Osteocyte (in vitro differentiated cells): ENCODE measurements at regions not wholly inside any gene's neighbourhood (a gene's known extent, or its start where the extent isn't known, plus 50 kb on each side); places are given as distances from the start of the nearest gene placed in this dataset.

Experiments
- DNase-seq: peaks from one replicate; pipeline ENCODE4 v3.0.0; 2021; ENCODE audit warnings: mixed read lengths; ENCODE audit not compliant: unreplicated experiment; ENCODE audit errors: extremely low spot score
- H3K27ac Mint-ChIP-seq: one replicate; pipeline ENCODE4 v1.8.0; 2021; ENCODE audit warnings: mild to moderate bottlenecking, mixed read lengths; ENCODE audit not compliant: unreplicated experiment
- H3K27me3 Mint-ChIP-seq: one replicate; pipeline ENCODE4 v1.8.0; 2021; ENCODE audit warnings: mixed read lengths; ENCODE audit not compliant: unreplicated experiment
- H3K36me3 Mint-ChIP-seq: one replicate; pipeline ENCODE4 v1.8.0; 2021; ENCODE audit warnings: mixed read lengths; ENCODE audit not compliant: unreplicated experiment
- H3K4me1 Mint-ChIP-seq: one replicate; pipeline ENCODE4 v1.8.0; 2021; ENCODE audit warnings: mixed read lengths; ENCODE audit not compliant: unreplicated experiment
- H3K4me3 Mint-ChIP-seq: one replicate; pipeline ENCODE4 v1.8.0; 2021; ENCODE audit warnings: mild to moderate bottlenecking, moderate library complexity, mixed read lengths; ENCODE audit not compliant: unreplicated experiment
- H3K9me3 Mint-ChIP-seq: one replicate; pipeline ENCODE4 v1.8.0; 2021; ENCODE audit warnings: mixed read lengths; ENCODE audit not compliant: unreplicated experiment
- TF ChIP-seq, protein P1 (sequence below): fragments of 200-600 bp; sonication (generic); IDR thresholded peaks from 2 replicates; pipeline ENCODE4 v1.5.0; 2021; ENCODE audit warnings: antibody characterized with exemption, mild to moderate bottlenecking, moderate library complexity

DNA sequence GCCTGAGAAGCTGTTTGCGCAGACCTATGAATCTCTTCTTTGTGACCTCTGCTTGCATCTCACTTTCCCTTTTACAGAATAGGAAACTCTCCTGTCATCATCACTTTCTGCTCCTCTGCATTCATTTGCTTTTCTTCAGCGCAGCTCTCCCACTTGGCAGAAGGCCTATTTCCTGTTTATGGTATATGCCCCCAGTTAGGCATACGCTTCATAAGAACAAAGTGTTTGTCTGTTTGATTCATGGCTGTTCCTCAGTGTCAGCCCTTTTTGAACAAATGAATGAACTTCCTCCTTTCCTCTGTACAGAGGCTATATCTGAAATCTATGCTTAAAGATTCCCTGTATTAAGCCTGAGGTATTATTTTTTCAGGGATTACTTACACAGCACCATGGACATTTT is 1216.9 kb upstream of the GBE1 start:
- H3K9me3 Mint-ChIP-seq: peaks cover 14% of the 10 kb centered on the region
- no peaks in the 10 kb centered on the region for H3K27me3 Mint-ChIP-seq
- H3K4me3 Mint-ChIP-seq: no peak overlapping the region
- TF ChIP-seq, protein P1, sequence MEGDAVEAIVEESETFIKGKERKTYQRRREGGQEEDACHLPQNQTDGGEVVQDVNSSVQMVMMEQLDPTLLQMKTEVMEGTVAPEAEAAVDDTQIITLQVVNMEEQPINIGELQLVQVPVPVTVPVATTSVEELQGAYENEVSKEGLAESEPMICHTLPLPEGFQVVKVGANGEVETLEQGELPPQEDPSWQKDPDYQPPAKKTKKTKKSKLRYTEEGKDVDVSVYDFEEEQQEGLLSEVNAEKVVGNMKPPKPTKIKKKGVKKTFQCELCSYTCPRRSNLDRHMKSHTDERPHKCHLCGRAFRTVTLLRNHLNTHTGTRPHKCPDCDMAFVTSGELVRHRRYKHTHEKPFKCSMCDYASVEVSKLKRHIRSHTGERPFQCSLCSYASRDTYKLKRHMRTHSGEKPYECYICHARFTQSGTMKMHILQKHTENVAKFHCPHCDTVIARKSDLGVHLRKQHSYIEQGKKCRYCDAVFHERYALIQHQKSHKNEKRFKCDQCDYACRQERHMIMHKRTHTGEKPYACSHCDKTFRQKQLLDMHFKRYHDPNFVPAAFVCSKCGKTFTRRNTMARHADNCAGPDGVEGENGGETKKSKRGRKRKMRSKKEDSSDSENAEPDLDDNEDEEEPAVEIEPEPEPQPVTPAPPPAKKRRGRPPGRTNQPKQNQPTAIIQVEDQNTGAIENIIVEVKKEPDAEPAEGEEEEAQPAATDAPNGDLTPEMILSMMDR: no peak
- DNase-seq: no peak
- peaks cover 20% of the 10 kb centered on the region for H3K4me1 Mint-ChIP-seq
- peak overlapping the region; percentile 61 for H3K27ac Mint-ChIP-seq
- no peaks in the 10 kb centered on the region for H3K36me3 Mint-ChIP-seq

DNA sequence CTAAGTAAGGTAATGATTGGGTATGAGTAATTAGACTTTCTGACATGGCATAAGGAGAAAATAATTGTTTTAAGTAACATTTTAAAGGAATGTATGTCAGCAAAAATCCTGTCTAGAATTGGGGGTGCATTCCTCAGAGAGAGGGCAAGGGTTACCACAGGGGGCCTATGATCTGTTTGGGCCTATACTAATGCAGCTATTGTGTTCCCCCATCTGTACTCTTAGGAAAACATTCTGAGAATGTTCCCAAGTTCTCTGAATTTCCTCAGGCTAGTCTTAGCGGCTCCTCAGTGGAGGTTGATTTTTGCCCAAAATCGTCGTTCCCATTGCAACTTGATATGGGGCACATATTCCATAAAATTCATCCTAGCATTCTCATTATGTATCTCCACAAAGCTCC is 1216.4 kb upstream of the GBE1 start:
- TF ChIP-seq, protein P1: no peak
- Mint-ChIP-seq H3K4me3 (no peak overlapping the region), H3K9me3 (peaks cover 9% of the 10 kb centered on the region), H3K4me1 (peaks cover 20% of the 10 kb centered on the region), H3K27me3 (no peaks in the 10 kb centered on the region), H3K27ac (peak overlapping the region; percentile 61), H3K36me3 (no peaks in the 10 kb centered on the region)
- DNase-seq: no peak

DNA sequence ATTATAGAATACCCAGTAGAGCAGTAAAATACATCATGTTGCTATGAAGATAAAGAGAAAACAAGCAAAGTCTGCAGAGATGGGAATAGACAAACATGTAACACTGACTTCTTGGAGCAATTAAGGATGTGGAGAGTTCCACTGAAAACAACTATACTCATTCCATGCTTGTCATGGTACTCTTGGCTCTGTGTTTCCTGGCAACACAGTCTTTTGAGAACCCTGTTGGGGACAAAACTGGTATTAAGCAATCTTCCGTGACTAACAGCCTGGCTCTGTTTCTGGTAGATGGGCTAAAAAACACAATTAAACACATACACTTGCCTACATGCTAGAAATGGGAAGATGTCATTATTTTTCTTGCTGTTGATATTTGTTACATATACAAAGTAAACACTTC is 1212.3 kb upstream of the GBE1 start:
- no peaks in the 10 kb centered on the region for H3K36me3 Mint-ChIP-seq
- peaks cover 16% of the 10 kb centered on the region for H3K4me1 Mint-ChIP-seq
- H3K27me3 Mint-ChIP-seq: no peaks in the 10 kb centered on the region
- no peak overlapping the region for H3K27ac Mint-ChIP-seq
- no peak overlapping the region for H3K4me3 Mint-ChIP-seq
- TF ChIP-seq, protein P1: no peak
- no peak for DNase-seq
- no peaks in the 10 kb centered on the region for H3K9me3 Mint-ChIP-seq

DNA sequence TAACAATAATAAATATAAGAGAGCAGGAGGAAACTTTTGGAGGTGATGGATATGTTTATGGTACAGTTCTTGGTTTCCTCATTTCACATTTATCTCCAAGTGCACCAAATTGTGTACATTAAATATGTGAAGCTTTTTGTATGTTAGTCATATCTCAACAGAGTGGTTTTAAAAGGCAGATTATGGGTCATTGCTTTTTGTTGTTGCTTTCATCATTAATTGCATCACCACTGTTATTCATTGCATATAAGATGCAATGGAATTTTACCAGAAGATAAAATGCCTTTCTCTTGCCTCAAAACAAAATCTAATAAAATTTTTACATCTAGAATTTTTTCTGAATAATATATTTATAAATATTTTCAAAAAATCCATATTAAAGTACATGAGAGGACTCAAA is 1198.9 kb upstream of the GBE1 start:
- TF ChIP-seq, protein P1: no peak
- Mint-ChIP-seq H3K4me3 (no peak overlapping the region), H3K9me3 (no peaks in the 10 kb centered on the region), H3K27me3 (no peaks in the 10 kb centered on the region), H3K27ac (no peak overlapping the region), H3K36me3 (no peaks in the 10 kb centered on the region), H3K4me1 (no peaks in the 10 kb centered on the region)
- no peak for DNase-seq

DNA sequence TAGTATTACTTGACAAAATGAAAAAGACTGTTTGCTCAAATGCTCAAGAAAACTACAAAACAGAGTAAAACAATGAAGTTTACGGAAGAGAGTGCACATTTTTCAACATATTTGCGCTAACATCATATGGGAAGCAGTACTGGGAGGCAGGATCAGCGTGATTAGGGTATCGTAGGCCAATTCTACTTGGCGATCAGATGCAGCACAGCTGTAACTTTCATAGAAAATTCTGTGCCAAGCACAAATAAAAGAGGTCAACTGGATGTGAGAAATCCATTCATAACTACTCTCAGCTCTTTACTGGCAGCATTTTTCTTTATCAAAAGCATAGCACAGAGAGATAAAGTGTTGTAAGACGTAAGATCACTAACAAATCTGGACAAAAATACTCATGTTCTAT is 1196.3 kb upstream of the GBE1 start:
- no peak overlapping the region for H3K27ac Mint-ChIP-seq
- no peaks in the 10 kb centered on the region for H3K36me3 Mint-ChIP-seq
- peaks cover 6% of the 10 kb centered on the region for H3K9me3 Mint-ChIP-seq
- TF ChIP-seq, protein P1: no peak
- no peak for DNase-seq
- H3K4me3 Mint-ChIP-seq: no peak overlapping the region
- no peaks in the 10 kb centered on the region for H3K4me1 Mint-ChIP-seq
- no peaks in the 10 kb centered on the region for H3K27me3 Mint-ChIP-seq
